ENCODE measurements at regions not wholly inside any gene's neighbourhood (a gene's known extent, or its start where the extent isn't known, plus 50 kb on each side); places are given as distances from the start of the nearest gene placed in this dataset.

- ATAC-seq (no peak), FAIRE-seq (no peak), DNase-seq (ENCODE audit: low read depth in 1 of 2, low spot score in 1 of 2) (no peak)
- no peak overlapping the region for H3K4me2 ChIP-seq
- CTCF ChIA-PET, result no interaction called here
- no peaks in the 10 kb centered on the region for H3K9me3 ChIP-seq
- H3K4me3 ChIP-seq, result no peak overlapping the region
- no peaks in the 10 kb centered on the region for H3K4me1 ChIP-seq
- TF ChIP-seq FOSB (CRISPR knock-in tag; IDR thresholded peaks at IDR 0.05) (no peak), FOSL2 (IDR thresholded peaks at IDR 0.05) (no peak), FOSL2 (CRISPR knock-in tag; IDR thresholded peaks at IDR 0.05) (no peak), SREBF2 (IDR thresholded peaks at IDR 0.05) (no peak), PHF8 (IDR thresholded peaks at IDR 0.05; ENCODE audit: borderline replicate concordance, low read depth) (no peak), KDM1A (IDR thresholded peaks at IDR 0.05; ENCODE audit: low read depth) (no peak), HOXB13 (CRISPR knock-in tag; IDR thresholded peaks at IDR 0.05; ENCODE audit: low read depth) (no peak), RFX5 (IDR thresholded peaks at IDR 0.05) (no peak), ZC3H11A (IDR thresholded peaks at IDR 0.05) (no peak), TP53 (CRISPR knock-in tag; IDR thresholded peaks at IDR 0.05) (no peak), ATOH8 (CRISPR knock-in tag; IDR thresholded peaks at IDR 0.05; ENCODE audit: low read depth) (no peak), MAX (IDR thresholded peaks at IDR 0.05) (no peak), POLR2A (IDR thresholded peaks at IDR 0.05; ENCODE audit: low read length) (no peak)
- POLR2A ChIA-PET, result no interaction called here
- H3K27ac ChIP-seq, result no peak overlapping the region
- 29% methylated on average over 4 of the region's 4 CpGs for WGBS (ENCODE audit: missing lambda C conversion rate)
Measured at GRCh38 chr13:70505809-70506208, 397.6 kb upstream of the KLHL1 start.

- FAIRE-seq, result no peak
- no peaks in the 10 kb centered on the region for H3K9me3 ChIP-seq
- CTCF ChIA-PET, result no interaction called here
- POLR2A ChIA-PET, result no interaction called here
- H3K4me3 ChIP-seq, result no peak overlapping the region
- no peak overlapping the region for H3K4me2 ChIP-seq
- no peak for DNase-seq (ENCODE audit: low read depth in 1 of 2, low spot score in 1 of 2)
- TF ChIP-seq FOSB (CRISPR knock-in tag; IDR thresholded peaks at IDR 0.05), result no peak
- no peak for TF ChIP-seq HES2 (IDR thresholded peaks at IDR 0.05)
- no peak for TF ChIP-seq CHD2 (IDR thresholded peaks at IDR 0.05; ENCODE audit: low read length, partially characterized antibody)
- TF ChIP-seq ZNF302 (CRISPR knock-in tag; IDR thresholded peaks at IDR 0.05), result no peak
- TF ChIP-seq TP53 (CRISPR knock-in tag; IDR thresholded peaks at IDR 0.05), result no peak
- TF ChIP-seq RNF2 (IDR thresholded peaks at IDR 0.05; ENCODE audit: borderline replicate concordance, low read depth), result no peak
- no peak for TF ChIP-seq REST (IDR thresholded peaks at IDR 0.05)
- no peak for TF ChIP-seq HOXB5 (CRISPR knock-in tag; IDR thresholded peaks at IDR 0.05)
- TF ChIP-seq POLR2A (IDR thresholded peaks at IDR 0.05; ENCODE audit: low read length), result no peak
- TF ChIP-seq EP300 (IDR thresholded peaks at IDR 0.05), result no peak
- TF ChIP-seq ZSCAN20 (CRISPR knock-in tag; IDR thresholded peaks at IDR 0.05), result no peak
- no peak for TF ChIP-seq NR3C1 (IDR thresholded peaks at IDR 0.05)
- no peak for TF ChIP-seq EHMT2 (IDR thresholded peaks at IDR 0.05; ENCODE audit: low read depth)
- no peak for TF ChIP-seq PBX3 (IDR thresholded peaks at IDR 0.05)
- no peak for TF ChIP-seq SMC3 (IDR thresholded peaks at IDR 0.05)
- TF ChIP-seq CBX2 (IDR thresholded peaks at IDR 0.05; ENCODE audit: borderline replicate concordance, low read depth), result no peak
- TF ChIP-seq SREBF2 (IDR thresholded peaks at IDR 0.05), result no peak
- TF ChIP-seq CHD4 (IDR thresholded peaks at IDR 0.05; ENCODE audit: borderline replicate concordance), result no peak
- TF ChIP-seq ELK1 (IDR thresholded peaks at IDR 0.05; ENCODE audit: low read depth, low read length), result no peak
- ATAC-seq, result no peak
- H3K4me1 ChIP-seq, result no peaks in the 10 kb centered on the region
- WGBS (ENCODE audit: missing lambda C conversion rate), result 0% methylated on average over 1 of the region's 1 CpG
- H3K27ac ChIP-seq, result no peak overlapping the region
Measured at GRCh38 chr13:70502944-70503343, 394.7 kb upstream of the KLHL1 start.
